ENCODE measurements at regions not wholly inside any gene's neighbourhood (a gene's known extent, or its start where the extent isn't known, plus 50 kb on each side); places are given as distances from the start of the nearest gene placed in this dataset.

DNA sequence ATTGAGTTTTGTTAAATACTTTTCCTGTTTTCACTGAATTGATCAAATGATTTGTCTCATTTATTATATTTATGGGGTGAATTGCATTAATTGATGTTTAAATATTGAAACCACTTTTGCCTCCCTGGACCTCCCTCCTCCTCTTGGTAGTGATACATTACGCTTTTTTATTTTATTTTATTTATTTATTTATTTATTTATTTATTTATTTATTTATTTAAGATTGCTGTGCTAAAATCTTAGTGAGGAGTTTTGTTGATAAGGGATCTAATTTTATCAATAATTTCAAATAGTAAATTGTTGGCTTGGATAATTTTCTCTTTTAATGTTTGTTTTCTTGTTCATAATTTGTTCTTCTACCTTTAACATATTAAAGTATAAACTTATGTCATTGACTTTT lies 1281.0 kb upstream of the NXPH2 start:
- DNase-seq (ENCODE audit: low read depth, low spot score): no peak
- no peak overlapping the region for H3K4me3 ChIP-seq (ENCODE audit: low read depth, low read length)
- TF ChIP-seq CTCF (IDR thresholded peaks at IDR 0.05; ENCODE audit: insufficient read depth, low read length, missing control alignments): no peak
- ChIA-PET CTCF (no interaction called here), POLR2A (no interaction called here)

DNA sequence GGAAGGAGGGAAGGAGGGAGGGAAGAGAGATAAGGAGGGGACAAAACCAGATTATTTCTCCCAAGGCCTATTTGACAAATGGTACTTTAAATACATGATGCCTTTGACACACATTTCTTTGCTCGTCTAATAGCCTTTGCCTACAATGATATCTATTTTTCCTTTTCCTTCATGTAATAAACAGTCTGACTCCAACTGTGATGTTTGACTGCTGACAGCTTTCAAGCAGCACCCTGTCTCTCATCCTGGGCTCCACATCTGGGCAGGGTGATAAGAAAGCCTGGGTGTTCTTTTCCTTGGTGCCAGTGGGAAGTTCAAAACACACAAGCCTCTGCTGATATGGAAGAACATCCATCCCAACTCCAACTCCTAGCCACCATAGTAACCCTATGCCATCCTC lies 1277.7 kb upstream of the NXPH2 start:
- no peak overlapping the region for H3K4me3 ChIP-seq (ENCODE audit: low read depth, low read length)
- no peak for TF ChIP-seq CTCF (IDR thresholded peaks at IDR 0.05; ENCODE audit: insufficient read depth, low read length, missing control alignments)
- ChIA-PET CTCF (no interaction called here), POLR2A (no interaction called here)
- no peak for DNase-seq (ENCODE audit: low read depth, low spot score)

DNA sequence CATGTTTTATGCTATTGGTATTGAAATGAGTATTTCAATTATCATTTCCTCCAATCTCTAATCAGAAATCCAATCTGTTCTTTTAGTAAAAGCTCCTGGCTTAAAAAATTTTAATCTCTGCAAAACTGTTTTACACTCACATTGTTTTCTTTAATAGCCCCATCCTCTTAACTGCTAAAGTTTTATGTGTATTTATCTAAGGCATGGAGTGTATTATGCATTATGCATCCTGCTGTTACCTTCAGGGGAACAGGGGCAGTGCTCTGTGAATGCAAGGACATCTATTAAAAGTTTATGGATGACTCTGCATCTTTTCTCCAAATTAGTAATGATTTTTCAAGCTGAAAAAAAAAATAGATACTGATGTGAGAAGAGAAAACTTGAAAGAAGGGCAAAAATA lies 1261.6 kb upstream of the NXPH2 start:
- no peak for TF ChIP-seq CTCF (IDR thresholded peaks at IDR 0.05; ENCODE audit: insufficient read depth, low read length, missing control alignments)
- DNase-seq (ENCODE audit: low read depth, low spot score): no peak
- no peak overlapping the region for H3K4me3 ChIP-seq (ENCODE audit: low read depth, low read length)
- ChIA-PET POLR2A (no interaction called here), CTCF (no interaction called here)

DNA sequence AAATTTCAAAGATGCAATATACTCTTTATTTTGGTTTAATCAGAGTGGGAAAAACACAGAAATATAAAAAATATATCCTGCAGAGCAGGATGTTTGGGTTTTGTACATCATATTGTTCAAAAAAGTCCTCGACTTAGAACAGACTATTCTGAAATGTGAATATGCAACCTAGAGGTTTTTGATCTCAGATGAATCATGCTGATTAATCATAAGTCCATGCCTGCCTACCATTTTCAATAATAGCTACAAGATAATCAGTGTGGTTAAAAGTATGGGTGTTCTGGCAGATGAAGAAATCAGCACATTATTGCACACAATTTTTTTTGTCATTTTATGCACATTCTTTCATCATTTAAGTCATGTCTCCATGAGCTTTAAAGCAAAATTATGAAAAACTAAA lies 1261.0 kb upstream of the NXPH2 start:
- ChIA-PET POLR2A (no interaction called here), CTCF (no interaction called here)
- DNase-seq (ENCODE audit: low read depth, low spot score): no peak
- no peak for TF ChIP-seq CTCF (IDR thresholded peaks at IDR 0.05; ENCODE audit: insufficient read depth, low read length, missing control alignments)
- no peak overlapping the region for H3K4me3 ChIP-seq (ENCODE audit: low read depth, low read length)

DNA sequence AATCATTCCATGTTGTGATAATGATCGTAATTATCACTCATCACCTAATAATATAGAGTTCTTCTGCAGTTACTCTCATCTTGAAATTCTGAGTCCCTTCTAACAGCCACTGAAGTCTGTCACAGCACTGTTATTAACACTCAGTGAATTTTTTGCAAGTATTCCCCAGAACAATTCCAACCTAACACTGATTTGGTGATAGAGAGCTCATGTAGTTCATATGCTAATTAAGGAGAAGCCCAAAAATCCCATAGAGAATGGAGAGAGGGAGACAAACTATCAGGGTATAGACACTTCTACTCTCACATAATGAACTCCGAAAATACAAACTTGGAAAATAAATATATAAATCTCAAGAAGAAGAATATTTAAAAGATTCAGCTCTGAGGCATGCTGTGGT lies 1253.4 kb upstream of the NXPH2 start:
- no peak for TF ChIP-seq CTCF (IDR thresholded peaks at IDR 0.05; ENCODE audit: insufficient read depth, low read length, missing control alignments)
- ChIA-PET CTCF (no interaction called here), POLR2A (no interaction called here)
- no peak for DNase-seq (ENCODE audit: low read depth, low spot score)
- no peak overlapping the region for H3K4me3 ChIP-seq (ENCODE audit: low read depth, low read length)

DNA sequence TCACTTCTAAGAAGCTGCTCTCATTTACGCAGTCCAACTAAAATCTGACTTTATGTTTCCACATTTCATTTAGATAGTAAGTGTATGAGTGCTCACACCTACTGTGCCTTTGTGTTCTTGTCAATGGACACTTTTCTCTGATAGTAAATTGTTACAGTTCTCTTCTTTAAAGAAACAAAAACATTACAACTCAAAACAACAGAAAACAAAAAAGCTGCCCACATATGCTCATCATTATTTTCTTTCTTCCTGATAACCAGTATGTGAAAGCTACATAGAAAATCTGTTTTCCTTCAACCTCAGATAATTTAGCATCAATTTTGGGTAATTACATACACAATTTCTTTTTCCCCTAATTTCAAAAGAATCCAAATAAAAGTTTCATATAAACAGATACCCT lies 1247.8 kb upstream of the NXPH2 start:
- no peak for DNase-seq (ENCODE audit: low read depth, low spot score)
- TF ChIP-seq CTCF (IDR thresholded peaks at IDR 0.05; ENCODE audit: insufficient read depth, low read length, missing control alignments): no peak
- POLR2A ChIA-PET: no interaction called here
- H3K4me3 ChIP-seq (ENCODE audit: low read depth, low read length): no peak overlapping the region
- CTCF ChIA-PET: no interaction called here

Measured in AG04449 (cell line).